GM23338 (cell line): ENCODE measurements at regions not wholly inside any gene's neighbourhood (a gene's known extent, or its start where the extent isn't known, plus 50 kb on each side); places are given as distances from the start of the nearest gene placed in this dataset.

Source experiments
- ATAC-seq: fragments of 200-7000 bp; cut with Tn5 transposase; 3 replicates; pipeline ENCODE4 v1.9.1; 2020
- DNase-seq: peaks from one replicate; pipeline ENCODE4 v3.0.0-alpha.2; 2015; ENCODE audit warnings: low spot score
- H2AFZ ChIP-seq: fragments of 200-600 bp; sonication (generic); 2 replicates; pipeline ENCODE4 v1.8.0; 2016; ENCODE audit warnings: antibody characterized with exemption, mild to moderate bottlenecking, moderate library complexity
- H3F3A ChIP-seq: fragments of 200-600 bp; sonication (generic); replicated peaks from 2 replicates; pipeline ENCODE4 v1.8.0; 2017; ENCODE audit warnings: antibody characterized with exemption, mixed run types, low read depth
- H3K27ac ChIP-seq: fragments of 200-600 bp; sonication (generic); 2 replicates; pipeline ENCODE4 v1.6.1; 2016; ENCODE audit warnings: low read depth
- H3K27me3 ChIP-seq: fragments of 200-600 bp; sonication (generic); 2 replicates; pipeline ENCODE4 v1.8.0; 2016; ENCODE audit warnings: mild to moderate bottlenecking, mixed run types, moderate library complexity; ENCODE audit not compliant: insufficient read depth
- H3K36me3 ChIP-seq: fragments of 200-600 bp; sonication (generic); 2 replicates; pipeline ENCODE4 v1.8.0; 2016; ENCODE audit warnings: mild to moderate bottlenecking; ENCODE audit not compliant: insufficient read depth
- H3K4me1 ChIP-seq: fragments of 200-600 bp; sonication (generic); 2 replicates; pipeline ENCODE4 v1.8.0; 2016; ENCODE audit warnings: mild to moderate bottlenecking, moderate library complexity; ENCODE audit not compliant: insufficient read depth
- H3K4me2 ChIP-seq: fragments of 200-600 bp; sonication (generic); 2 replicates; pipeline ENCODE4 v1.7.1; 2017; ENCODE audit warnings: mixed run types
- H3K4me3 ChIP-seq: fragments of 200-600 bp; sonication (generic); 2 replicates; pipeline ENCODE4 v1.6.1; 2016; ENCODE audit warnings: mixed run types
- H3K79me2 ChIP-seq: fragments of 200-600 bp; sonication (generic); replicated peaks from 2 replicates; pipeline ENCODE4 v1.8.0; 2017; ENCODE audit warnings: mild to moderate bottlenecking; ENCODE audit not compliant: insufficient read depth
- H3K9me2 ChIP-seq: fragments of 200-600 bp; sonication (generic); 2 replicates; pipeline ENCODE4 v1.8.0; 2017; ENCODE audit not compliant: insufficient read depth
- H4K20me1 ChIP-seq: fragments of 200-600 bp; sonication (generic); replicated peaks from 2 replicates; pipeline ENCODE4 v1.8.0; 2017; ENCODE audit warnings: mild to moderate bottlenecking; ENCODE audit not compliant: insufficient read depth
- H3K27ac Mint-ChIP-seq: 2 replicates; pipeline ENCODE4 v1.8.0; 2020; ENCODE audit warnings: inconsistent platforms, mild to moderate bottlenecking, moderate library complexity, mixed read lengths
- H3K27me3 Mint-ChIP-seq: 3 replicates; pipeline ENCODE4 v1.8.0; 2022; ENCODE audit warnings: low read depth, mild to moderate bottlenecking, moderate library complexity, mixed read lengths, inconsistent platforms; ENCODE audit not compliant: insufficient read depth, poor library complexity
- H3K36me3 Mint-ChIP-seq: 3 replicates; pipeline ENCODE4 v1.8.0; 2021; ENCODE audit warnings: low read depth, mild to moderate bottlenecking, inconsistent platforms, moderate library complexity, mixed read lengths
- H3K4me1 Mint-ChIP-seq: 3 replicates; pipeline ENCODE4 v1.8.0; 2020; ENCODE audit warnings: mild to moderate bottlenecking, inconsistent platforms, mixed read lengths
- H3K4me3 Mint-ChIP-seq: 3 replicates; pipeline ENCODE4 v1.8.0; 2021; ENCODE audit warnings: moderate library complexity, mild to moderate bottlenecking, inconsistent platforms, mixed read lengths
- H3K9me3 Mint-ChIP-seq: 3 replicates; pipeline ENCODE4 v1.8.0; 2020; ENCODE audit warnings: moderate library complexity, mild to moderate bottlenecking, inconsistent platforms, mixed read lengths
- CREB1 ChIP-seq: fragments of 250-450 bp; sonication (Bioruptor Pico); IDR thresholded peaks from 2 replicates; pipeline ENCODE4 v1.5.0; 2020; ENCODE audit warnings: low read depth, mild to moderate bottlenecking, moderate library complexity
- EZH2 ChIP-seq: fragments of 200-600 bp; sonication (generic); IDR thresholded peaks from one replicate; pipeline ENCODE4 v1.8.0; 2017; ENCODE audit warnings: antibody characterized with exemption, mild to moderate bottlenecking, low read depth; ENCODE audit not compliant: unreplicated experiment
- EZH2phosphoT487 ChIP-seq: fragments of 200-600 bp; sonication (generic); IDR thresholded peaks from one replicate; pipeline ENCODE4 v1.8.1; 2018; ENCODE audit warnings: antibody characterized with exemption; ENCODE audit not compliant: unreplicated experiment
- JUNB ChIP-seq: IDR thresholded peaks from one replicate; pipeline ENCODE4 v1.6.1; 2016; ENCODE audit warnings: antibody characterized with exemption; ENCODE audit not compliant: unreplicated experiment
- NANOG ChIP-seq: IDR thresholded peaks from 2 replicates; pipeline ENCODE4 v1.6.1; 2016; ENCODE audit warnings: antibody characterized with exemption, borderline replicate concordance
- POLR2AphosphoS5 ChIP-seq: IDR thresholded peaks from 2 replicates; pipeline ENCODE4 v1.6.1; 2016; ENCODE audit warnings: antibody characterized with exemption, low read depth
- STAT1 ChIP-seq: IDR thresholded peaks from one replicate; pipeline ENCODE4 v1.6.1; 2016; ENCODE audit warnings: antibody characterized with exemption; ENCODE audit not compliant: unreplicated experiment
- ZNF331 ChIP-seq: fragments of 250-450 bp; sonication (Bioruptor Pico); IDR thresholded peaks from 2 replicates; pipeline ENCODE4 v1.5.0; 2020; ENCODE audit warnings: low read depth, mild to moderate bottlenecking, moderate library complexity
- TF ChIP-seq, protein P1 (sequence below): fragments of 250-450 bp; sonication (Bioruptor Pico); IDR thresholded peaks from 2 replicates; pipeline ENCODE4 v1.5.0; 2020; ENCODE audit warnings: mild to moderate bottlenecking, moderate library complexity
- TF ChIP-seq, protein P2 (sequence below): IDR thresholded peaks from 2 replicates; pipeline ENCODE4 v1.6.1; 2016; ENCODE audit warnings: antibody characterized with exemption
- TF ChIP-seq, protein P3 (sequence below): IDR thresholded peaks from one replicate; pipeline ENCODE4 v1.6.1; 2018; ENCODE audit warnings: antibody characterized with exemption; ENCODE audit not compliant: unreplicated experiment

DNA sequence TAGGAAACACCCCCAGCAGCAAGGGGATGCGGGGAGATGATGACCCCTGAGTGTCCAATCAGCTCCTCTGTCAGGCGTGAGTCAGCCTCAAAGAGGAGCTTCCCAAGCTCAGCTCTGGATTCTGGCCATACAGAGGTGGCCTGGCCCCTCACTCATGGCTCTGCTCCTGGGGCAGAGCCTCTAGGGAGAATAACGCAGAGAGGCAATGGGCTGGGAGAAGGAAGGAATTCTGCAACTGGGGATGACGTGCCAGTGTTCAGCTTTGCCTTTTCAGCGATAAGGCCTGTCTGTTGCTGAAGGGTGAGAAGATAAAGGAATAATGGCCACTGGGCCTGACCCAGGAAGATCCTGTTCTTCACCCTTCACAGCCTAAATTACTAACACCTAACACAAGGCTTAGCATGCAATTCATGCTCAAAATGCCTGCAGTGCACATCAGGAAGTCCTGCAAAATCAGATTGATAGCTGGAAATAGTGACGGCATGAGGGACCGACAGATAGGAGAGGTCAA lies 92.2 kb downstream of the TBX19 start (continued):
- TF ChIP-seq, protein P1, sequence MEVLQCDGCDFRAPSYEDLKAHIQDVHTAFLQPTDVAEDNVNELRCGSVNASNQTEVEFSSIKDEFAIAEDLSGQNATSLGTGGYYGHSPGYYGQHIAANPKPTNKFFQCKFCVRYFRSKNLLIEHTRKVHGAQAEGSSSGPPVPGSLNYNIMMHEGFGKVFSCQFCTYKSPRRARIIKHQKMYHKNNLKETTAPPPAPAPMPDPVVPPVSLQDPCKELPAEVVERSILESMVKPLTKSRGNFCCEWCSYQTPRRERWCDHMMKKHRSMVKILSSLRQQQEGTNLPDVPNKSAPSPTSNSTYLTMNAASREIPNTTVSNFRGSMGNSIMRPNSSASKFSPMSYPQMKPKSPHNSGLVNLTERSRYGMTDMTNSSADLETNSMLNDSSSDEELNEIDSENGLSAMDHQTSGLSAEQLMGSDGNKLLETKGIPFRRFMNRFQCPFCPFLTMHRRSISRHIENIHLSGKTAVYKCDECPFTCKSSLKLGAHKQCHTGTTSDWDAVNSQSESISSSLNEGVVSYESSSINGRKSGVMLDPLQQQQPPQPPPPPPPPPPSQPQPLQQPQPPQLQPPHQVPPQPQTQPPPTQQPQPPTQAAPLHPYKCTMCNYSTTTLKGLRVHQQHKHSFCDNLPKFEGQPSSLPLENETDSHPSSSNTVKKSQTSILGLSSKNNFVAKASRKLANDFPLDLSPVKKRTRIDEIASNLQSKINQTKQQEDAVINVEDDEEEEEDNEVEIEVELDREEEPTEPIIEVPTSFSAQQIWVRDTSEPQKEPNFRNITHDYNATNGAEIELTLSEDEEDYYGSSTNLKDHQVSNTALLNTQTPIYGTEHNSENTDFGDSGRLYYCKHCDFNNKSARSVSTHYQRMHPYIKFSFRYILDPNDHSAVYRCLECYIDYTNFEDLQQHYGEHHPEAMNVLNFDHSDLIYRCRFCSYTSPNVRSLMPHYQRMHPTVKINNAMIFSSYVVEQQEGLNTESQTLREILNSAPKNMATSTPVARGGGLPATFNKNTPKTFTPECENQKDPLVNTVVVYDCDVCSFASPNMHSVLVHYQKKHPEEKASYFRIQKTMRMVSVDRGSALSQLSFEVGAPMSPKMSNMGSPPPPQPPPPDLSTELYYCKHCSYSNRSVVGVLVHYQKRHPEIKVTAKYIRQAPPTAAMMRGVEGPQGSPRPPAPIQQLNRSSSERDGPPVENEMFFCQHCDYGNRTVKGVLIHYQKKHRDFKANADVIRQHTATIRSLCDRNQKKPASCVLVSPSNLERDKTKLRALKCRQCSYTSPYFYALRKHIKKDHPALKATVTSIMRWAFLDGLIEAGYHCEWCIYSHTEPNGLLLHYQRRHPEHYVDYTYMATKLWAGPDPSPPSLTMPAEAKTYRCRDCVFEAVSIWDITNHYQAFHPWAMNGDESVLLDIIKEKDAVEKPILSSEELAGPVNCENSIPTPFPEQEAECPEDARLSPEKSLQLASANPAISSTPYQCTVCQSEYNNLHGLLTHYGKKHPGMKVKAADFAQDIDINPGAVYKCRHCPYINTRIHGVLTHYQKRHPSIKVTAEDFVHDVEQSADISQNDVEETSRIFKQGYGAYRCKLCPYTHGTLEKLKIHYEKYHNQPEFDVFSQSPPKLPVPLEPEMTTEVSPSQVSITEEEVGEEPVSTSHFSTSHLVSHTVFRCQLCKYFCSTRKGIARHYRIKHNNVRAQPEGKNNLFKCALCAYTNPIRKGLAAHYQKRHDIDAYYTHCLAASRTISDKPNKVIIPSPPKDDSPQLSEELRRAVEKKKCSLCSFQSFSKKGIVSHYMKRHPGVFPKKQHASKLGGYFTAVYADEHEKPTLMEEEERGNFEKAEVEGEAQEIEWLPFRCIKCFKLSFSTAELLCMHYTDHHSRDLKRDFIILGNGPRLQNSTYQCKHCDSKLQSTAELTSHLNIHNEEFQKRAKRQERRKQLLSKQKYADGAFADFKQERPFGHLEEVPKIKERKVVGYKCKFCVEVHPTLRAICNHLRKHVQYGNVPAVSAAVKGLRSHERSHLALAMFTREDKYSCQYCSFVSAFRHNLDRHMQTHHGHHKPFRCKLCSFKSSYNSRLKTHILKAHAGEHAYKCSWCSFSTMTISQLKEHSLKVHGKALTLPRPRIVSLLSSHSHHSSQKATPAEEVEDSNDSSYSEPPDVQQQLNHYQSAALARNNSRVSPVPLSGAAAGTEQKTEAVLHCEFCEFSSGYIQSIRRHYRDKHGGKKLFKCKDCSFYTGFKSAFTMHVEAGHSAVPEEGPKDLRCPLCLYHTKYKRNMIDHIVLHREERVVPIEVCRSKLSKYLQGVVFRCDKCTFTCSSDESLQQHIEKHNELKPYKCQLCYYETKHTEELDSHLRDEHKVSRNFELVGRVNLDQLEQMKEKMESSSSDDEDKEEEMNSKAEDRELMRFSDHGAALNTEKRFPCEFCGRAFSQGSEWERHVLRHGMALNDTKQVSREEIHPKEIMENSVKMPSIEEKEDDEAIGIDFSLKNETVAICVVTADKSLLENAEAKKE = no peak
- no peak for TF ChIP-seq EZH2phosphoT487
- TF ChIP-seq ZNF331 = no peak
- no peak for TF ChIP-seq STAT1
- no peak for TF ChIP-seq EZH2
- no peak for TF ChIP-seq POLR2AphosphoS5

DNA sequence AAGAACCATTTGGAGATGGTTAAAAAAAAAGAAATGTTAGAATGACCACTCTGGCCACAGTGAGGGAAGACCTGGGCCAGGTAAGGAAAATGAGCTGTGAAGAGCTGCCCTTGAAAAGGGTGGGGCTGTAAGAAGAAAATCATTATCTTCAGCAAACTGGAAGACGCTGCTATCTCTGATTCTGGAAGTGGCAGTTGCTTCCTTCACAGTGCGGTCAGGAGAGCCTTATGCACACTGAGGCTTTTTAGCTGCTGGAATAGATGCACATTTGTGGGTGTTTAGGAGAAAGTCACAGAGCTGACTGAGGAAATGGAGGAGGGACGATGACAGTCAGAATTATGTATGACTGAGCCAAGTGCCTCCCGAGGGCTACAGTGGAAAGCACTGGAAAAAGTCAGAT lies 91.6 kb downstream of the TBX19 start:
- peaks cover 3% of the 10 kb centered on the region for H3K27me3 Mint-ChIP-seq
- no peaks in the 10 kb centered on the region for H3K36me3 Mint-ChIP-seq
- no peaks in the 10 kb centered on the region for H3K79me2 ChIP-seq
- no peaks in the 10 kb centered on the region for H3F3A ChIP-seq
- no peak overlapping the region for H3K27ac Mint-ChIP-seq
- H3K27me3 ChIP-seq = no peaks in the 10 kb centered on the region
- H3K4me3 Mint-ChIP-seq = no peak overlapping the region
- no peak overlapping the region for H3K27ac ChIP-seq
- H3K36me3 ChIP-seq = no peaks in the 10 kb centered on the region
- H3K9me2 ChIP-seq = no peaks in the 10 kb centered on the region
- no peak overlapping the region for H3K4me2 ChIP-seq
- DNase-seq (no peak), ATAC-seq (no peak)
- no peak for TF ChIP-seq POLR2AphosphoS5
- TF ChIP-seq, protein P2, sequence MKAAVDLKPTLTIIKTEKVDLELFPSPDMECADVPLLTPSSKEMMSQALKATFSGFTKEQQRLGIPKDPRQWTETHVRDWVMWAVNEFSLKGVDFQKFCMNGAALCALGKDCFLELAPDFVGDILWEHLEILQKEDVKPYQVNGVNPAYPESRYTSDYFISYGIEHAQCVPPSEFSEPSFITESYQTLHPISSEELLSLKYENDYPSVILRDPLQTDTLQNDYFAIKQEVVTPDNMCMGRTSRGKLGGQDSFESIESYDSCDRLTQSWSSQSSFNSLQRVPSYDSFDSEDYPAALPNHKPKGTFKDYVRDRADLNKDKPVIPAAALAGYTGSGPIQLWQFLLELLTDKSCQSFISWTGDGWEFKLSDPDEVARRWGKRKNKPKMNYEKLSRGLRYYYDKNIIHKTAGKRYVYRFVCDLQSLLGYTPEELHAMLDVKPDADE = no peak
- no peak for TF ChIP-seq NANOG
- no peak for TF ChIP-seq EZH2phosphoT487
- no peak for TF ChIP-seq STAT1
- no peak for TF ChIP-seq ZNF331
- TF ChIP-seq, protein P3, sequence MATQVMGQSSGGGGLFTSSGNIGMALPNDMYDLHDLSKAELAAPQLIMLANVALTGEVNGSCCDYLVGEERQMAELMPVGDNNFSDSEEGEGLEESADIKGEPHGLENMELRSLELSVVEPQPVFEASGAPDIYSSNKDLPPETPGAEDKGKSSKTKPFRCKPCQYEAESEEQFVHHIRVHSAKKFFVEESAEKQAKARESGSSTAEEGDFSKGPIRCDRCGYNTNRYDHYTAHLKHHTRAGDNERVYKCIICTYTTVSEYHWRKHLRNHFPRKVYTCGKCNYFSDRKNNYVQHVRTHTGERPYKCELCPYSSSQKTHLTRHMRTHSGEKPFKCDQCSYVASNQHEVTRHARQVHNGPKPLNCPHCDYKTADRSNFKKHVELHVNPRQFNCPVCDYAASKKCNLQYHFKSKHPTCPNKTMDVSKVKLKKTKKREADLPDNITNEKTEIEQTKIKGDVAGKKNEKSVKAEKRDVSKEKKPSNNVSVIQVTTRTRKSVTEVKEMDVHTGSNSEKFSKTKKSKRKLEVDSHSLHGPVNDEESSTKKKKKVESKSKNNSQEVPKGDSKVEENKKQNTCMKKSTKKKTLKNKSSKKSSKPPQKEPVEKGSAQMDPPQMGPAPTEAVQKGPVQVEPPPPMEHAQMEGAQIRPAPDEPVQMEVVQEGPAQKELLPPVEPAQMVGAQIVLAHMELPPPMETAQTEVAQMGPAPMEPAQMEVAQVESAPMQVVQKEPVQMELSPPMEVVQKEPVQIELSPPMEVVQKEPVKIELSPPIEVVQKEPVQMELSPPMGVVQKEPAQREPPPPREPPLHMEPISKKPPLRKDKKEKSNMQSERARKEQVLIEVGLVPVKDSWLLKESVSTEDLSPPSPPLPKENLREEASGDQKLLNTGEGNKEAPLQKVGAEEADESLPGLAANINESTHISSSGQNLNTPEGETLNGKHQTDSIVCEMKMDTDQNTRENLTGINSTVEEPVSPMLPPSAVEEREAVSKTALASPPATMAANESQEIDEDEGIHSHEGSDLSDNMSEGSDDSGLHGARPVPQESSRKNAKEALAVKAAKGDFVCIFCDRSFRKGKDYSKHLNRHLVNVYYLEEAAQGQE = no peak
- TF ChIP-seq JUNB = no peak
- TF ChIP-seq CREB1 (CRISPR knock-in tag) = no peak
- no peaks in the 10 kb centered on the region for H4K20me1 ChIP-seq
- no peaks in the 10 kb centered on the region for H3K4me1 Mint-ChIP-seq
- no peaks in the 10 kb centered on the region for H3K4me1 ChIP-seq
- H3K9me3 Mint-ChIP-seq = no peaks in the 10 kb centered on the region
- no peak overlapping the region for H2AFZ ChIP-seq
- no peak overlapping the region for H3K4me3 ChIP-seq
